WI38 (cell line): ENCODE measurements at regions not wholly inside any gene's neighbourhood (a gene's known extent, or its start where the extent isn't known, plus 50 kb on each side); places are given as distances from the start of the nearest gene placed in this dataset.
"Not testable (repeated sequence)": the region's sequence is repeated elsewhere in the genome, so short reads cannot be mapped to it uniquely, and the experiment has no call there.

ENCODE experiments used
- H3K4me3 ChIP-seq: 2 replicates; pipeline ENCODE4 v1.5.1; 2011; ENCODE audit warnings: low read depth, mild to moderate bottlenecking, control low read depth, low read length
- CTCF ChIP-seq: IDR thresholded peaks from 2 replicates; pipeline ENCODE4 v1.5.1; 2012; ENCODE audit warnings: low read depth, mild to moderate bottlenecking, control low read depth, low read length

- no peak for TF ChIP-seq CTCF
- H3K4me3 ChIP-seq = no peak overlapping the region
Measured at GRCh38 chr9:38328765-38329164, 63.7 kb upstream of the ALDH1B1 start.

- H3K4me3 ChIP-seq = no peak overlapping the region
- TF ChIP-seq CTCF = no peak
Measured at GRCh38 chr9:38326122-38326521, 66.4 kb upstream of the ALDH1B1 start.

GRCh38 chr9:38324213-38324612 lies 68.3 kb upstream of the ALDH1B1 start:
- not testable (repeated sequence) for H3K4me3 ChIP-seq

- TF ChIP-seq CTCF = no peak
- no peak overlapping the region for H3K4me3 ChIP-seq
Measured at GRCh38 chr9:38322937-38323336, 69.6 kb upstream of the ALDH1B1 start.

- H3K4me3 ChIP-seq = peak overlapping the region; percentile 38
- no peak for TF ChIP-seq CTCF
Measured at GRCh38 chr9:38319496-38320173, 72.9 kb upstream of the ALDH1B1 start.

- TF ChIP-seq CTCF = no peak
- peak overlapping the region; percentile 38 for H3K4me3 ChIP-seq
Measured at GRCh38 chr9:38318759-38319495, 73.6 kb upstream of the ALDH1B1 start.

GRCh38 chr9:38316166-38316780 lies 76.2 kb upstream of the ALDH1B1 start:
- no peak overlapping the region for H3K4me3 ChIP-seq
- no peak for TF ChIP-seq CTCF
